ENCODE measurements at regions not wholly inside any gene's neighbourhood (a gene's known extent, or its start where the extent isn't known, plus 50 kb on each side); places are given as distances from the start of the nearest gene placed in this dataset.

DNA sequence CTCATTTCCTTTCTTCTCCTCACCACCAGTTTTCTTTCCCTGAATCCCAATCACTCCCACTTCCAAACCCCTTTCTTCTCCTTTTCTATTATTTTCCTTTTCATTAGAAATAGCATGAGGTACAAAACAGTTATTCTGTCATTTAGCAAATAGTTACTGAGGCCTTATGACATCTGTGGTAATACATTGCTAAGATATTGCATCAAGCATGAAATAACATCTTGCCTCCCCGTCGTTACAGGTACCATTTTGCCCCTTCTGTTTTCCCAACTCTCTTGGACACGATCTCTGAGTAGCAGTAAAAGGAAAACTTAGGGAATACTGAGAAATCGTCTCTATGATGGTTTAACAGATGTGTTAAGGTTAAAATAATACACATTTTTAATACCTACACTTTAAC, 175.8 kb upstream of the SOX5 start:
- no peak overlapping the region for H3K4me3 Mint-ChIP-seq
- peaks cover 9% of the 10 kb centered on the region for H3K9me3 Mint-ChIP-seq
- H3K36me3 Mint-ChIP-seq, result no peaks in the 10 kb centered on the region
- ATAC-seq (no peak), DNase-seq (ENCODE audit: low spot score in 2 of 2) (no peak)
- no peaks in the 10 kb centered on the region for H3K4me1 Mint-ChIP-seq
- no peak overlapping the region for H3K27ac Mint-ChIP-seq

DNA sequence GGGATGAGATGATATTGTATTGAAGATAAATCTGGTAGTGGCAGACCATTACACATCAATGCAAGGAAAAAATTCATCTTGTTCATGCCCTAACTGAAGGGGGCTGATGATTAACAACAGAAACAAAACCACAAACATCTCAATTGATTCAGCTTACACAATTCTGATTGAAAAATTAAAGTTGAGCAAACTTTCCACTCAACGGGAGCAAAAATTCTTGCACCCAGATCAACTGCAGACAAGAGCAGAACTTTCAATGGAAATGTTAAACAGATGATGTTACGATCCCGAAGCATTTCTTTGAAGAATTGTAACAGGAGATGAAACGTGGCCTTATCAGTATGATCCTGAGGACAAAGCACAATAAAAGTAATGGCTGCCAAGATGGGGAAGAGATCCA, 172.4 kb upstream of the SOX5 start:
- ATAC-seq (no peak), DNase-seq (ENCODE audit: low spot score in 2 of 2) (no peak)
- H3K4me3 Mint-ChIP-seq, result no peak overlapping the region
- H3K9me3 Mint-ChIP-seq, result peaks cover 9% of the 10 kb centered on the region
- no peak overlapping the region for H3K27ac Mint-ChIP-seq
- no peaks in the 10 kb centered on the region for H3K4me1 Mint-ChIP-seq
- H3K36me3 Mint-ChIP-seq, result no peaks in the 10 kb centered on the region

DNA sequence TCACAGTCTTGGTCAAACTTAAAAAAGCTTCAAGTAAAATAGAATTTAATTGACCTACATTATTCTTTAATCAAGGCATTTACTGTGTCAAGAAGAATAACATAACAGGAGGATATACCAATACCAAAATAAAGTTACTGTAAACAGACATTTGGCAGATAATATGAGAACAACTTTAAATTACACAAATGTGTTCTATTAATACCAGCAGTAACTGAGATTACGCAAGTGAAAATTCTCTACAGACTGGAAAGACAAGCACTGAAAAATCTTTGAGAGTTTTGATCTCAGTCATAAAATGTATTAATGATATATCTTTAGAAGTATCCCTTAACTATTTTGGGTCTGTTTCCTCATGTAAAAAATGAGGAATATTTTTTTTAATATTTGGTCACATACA, 169.2 kb upstream of the SOX5 start:
- DNase-seq (ENCODE audit: low spot score in 2 of 2) (no peak), ATAC-seq (no peak)
- no peak overlapping the region for H3K27ac Mint-ChIP-seq
- H3K4me3 Mint-ChIP-seq, result no peak overlapping the region
- H3K4me1 Mint-ChIP-seq, result no peaks in the 10 kb centered on the region
- no peaks in the 10 kb centered on the region for H3K9me3 Mint-ChIP-seq
- no peaks in the 10 kb centered on the region for H3K36me3 Mint-ChIP-seq

DNA sequence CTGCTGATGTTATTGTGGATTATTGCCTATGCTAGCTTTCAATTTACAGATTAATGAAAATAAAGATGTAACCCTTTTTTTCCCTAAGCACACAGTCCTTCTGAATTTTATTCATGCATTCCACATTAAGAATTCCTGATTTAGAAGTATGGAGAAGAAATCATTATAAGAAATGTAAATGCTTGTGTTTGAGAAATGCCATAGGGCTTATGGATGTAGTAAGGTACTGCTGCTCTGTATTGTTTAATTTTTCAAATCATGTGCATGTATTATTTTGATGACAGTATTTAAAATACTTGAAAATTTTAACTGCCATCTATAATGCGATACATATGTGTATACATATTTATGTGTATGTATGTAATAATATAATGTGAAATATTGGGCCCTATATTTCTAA, 167.1 kb upstream of the SOX5 start:
- Mint-ChIP-seq H3K4me1 (no peaks in the 10 kb centered on the region), H3K4me3 (no peak overlapping the region), H3K27ac (no peak overlapping the region), H3K9me3 (no peaks in the 10 kb centered on the region), H3K36me3 (no peaks in the 10 kb centered on the region)
- ATAC-seq (no peak), DNase-seq (ENCODE audit: low spot score in 2 of 2) (no peak)

DNA sequence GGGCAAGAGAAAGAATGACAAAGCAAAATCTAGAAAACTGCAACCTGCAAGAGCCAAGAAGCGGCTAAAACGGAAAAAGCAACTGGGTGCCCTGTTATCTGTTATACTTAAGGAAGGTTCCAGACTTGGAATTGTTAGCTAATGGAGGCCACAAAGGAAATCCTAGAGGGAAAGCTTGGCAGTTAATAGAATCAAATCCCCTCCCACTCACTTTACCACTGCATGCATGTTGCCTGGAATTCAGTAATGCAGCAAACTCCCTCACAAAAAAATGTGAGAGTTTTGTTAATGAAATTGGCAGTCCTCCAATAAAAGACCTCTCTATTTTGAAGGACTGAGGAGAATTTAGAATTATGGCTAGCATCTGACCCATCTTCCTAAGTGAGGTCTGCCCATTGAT, 164.2 kb upstream of the SOX5 start:
- no peak for ATAC-seq
- Mint-ChIP-seq H3K4me3 (no peak overlapping the region), H3K4me1 (no peaks in the 10 kb centered on the region), H3K9me3 (no peaks in the 10 kb centered on the region), H3K27ac (no peak overlapping the region), H3K36me3 (no peaks in the 10 kb centered on the region)
- no peak for DNase-seq (ENCODE audit: low spot score in 2 of 2)

DNA sequence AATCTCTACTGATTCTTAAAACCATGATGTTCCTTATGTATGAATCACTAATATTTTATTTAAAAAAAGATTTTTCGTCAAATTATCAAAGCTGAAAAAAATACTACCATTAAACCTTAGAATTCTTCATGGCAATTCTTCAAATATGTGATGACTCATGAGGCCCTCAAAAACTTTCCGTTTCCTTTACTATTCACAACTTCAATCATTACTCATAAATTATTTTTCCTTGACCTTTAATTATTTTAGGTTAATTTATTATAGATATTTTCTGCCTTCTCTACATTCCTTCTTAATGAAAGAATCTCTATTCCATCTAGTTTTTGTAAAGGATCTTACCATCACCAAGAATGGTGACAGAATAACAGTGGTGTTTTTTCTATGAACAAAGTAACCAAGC, 162.1 kb upstream of the SOX5 start:
- no peaks in the 10 kb centered on the region for H3K9me3 Mint-ChIP-seq
- ATAC-seq (no peak), DNase-seq (ENCODE audit: low spot score in 2 of 2) (no peak)
- no peak overlapping the region for H3K27ac Mint-ChIP-seq
- H3K4me1 Mint-ChIP-seq, result no peaks in the 10 kb centered on the region
- no peak overlapping the region for H3K4me3 Mint-ChIP-seq
- no peaks in the 10 kb centered on the region for H3K36me3 Mint-ChIP-seq

DNA sequence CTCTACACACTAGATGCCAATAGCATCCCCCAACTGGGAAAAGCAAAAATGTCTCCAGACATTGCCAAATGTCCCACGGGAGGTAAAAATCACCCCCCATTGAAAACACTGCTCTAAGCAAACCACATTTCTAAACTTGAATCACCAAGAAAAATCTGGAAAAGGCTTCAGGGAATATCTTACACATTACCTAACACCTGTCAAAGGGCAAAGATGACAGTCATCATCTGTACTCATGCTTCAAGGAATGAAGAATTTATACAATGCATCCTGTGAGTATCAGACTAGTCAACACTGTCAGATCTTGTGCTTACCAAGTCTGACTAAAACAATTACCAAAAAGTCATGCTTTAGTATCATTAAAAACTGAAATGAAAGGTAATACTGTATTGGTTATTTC, 161.6 kb upstream of the SOX5 start:
- DNase-seq (ENCODE audit: low spot score in 2 of 2) (no peak), ATAC-seq (no peak)
- no peaks in the 10 kb centered on the region for H3K9me3 Mint-ChIP-seq
- H3K27ac Mint-ChIP-seq, result no peak overlapping the region
- no peaks in the 10 kb centered on the region for H3K36me3 Mint-ChIP-seq
- H3K4me3 Mint-ChIP-seq, result no peak overlapping the region
- no peaks in the 10 kb centered on the region for H3K4me1 Mint-ChIP-seq

DNA sequence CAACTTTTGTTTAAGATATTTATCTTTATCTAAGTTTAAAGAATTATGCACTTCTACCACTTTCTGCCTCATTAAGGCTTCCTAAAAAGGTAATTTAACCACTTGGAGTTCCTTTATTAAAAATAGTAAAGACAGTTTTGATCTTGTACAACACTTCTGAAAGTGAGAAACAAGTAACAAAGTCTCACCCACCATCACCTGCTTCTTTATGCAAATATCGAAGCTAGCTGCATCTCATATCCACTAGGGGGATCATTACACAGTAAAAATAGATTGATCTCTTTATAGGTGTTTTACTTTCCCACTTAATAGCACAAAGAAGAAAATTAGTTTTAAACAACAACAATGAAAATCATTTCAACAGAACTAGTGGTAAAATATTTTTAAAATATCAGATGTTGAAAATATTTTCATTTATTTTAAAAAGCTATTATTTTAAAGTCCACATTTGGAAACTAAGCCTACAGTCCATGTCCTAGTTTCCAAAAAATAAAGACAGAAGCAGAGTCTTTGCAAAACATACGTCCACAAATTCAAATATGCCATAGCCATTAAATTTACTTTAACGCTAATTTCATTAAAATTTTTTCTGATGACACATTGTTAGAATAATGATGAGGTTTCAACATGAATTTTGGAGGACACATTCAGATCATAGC, 160.0 kb upstream of the SOX5 start:
- DNase-seq (ENCODE audit: low spot score in 2 of 2) (no peak), ATAC-seq (no peak)
- no peak overlapping the region for H3K27ac Mint-ChIP-seq
- peaks cover 2% of the 10 kb centered on the region for H3K9me3 Mint-ChIP-seq
- H3K36me3 Mint-ChIP-seq, result no peaks in the 10 kb centered on the region
- no peaks in the 10 kb centered on the region for H3K4me1 Mint-ChIP-seq
- H3K4me3 Mint-ChIP-seq, result no peak overlapping the region

DNA sequence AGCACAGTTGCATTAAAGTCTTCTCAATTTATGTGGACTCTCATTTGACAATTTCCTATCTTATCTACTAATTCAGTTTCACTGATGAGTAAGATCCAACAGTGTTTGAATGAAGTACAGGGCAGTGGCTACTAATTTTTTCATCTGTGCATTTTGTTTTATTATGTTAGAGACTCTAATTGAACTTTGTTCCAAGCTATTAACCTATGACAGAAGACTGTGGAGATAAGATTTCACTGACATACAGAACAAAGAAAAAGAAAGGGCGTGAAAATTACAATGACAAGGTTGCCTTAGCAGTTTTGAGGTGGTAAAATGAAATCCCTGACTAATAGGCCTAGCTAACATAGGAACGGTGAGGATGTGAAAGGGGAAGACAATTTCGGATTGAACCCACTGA, 153.2 kb upstream of the SOX5 start:
- ATAC-seq (no peak), DNase-seq (ENCODE audit: low spot score in 2 of 2) (no peak)
- no peaks in the 10 kb centered on the region for H3K4me1 Mint-ChIP-seq
- no peaks in the 10 kb centered on the region for H3K36me3 Mint-ChIP-seq
- no peak overlapping the region for H3K27ac Mint-ChIP-seq
- H3K4me3 Mint-ChIP-seq, result no peak overlapping the region
- peaks cover 4% of the 10 kb centered on the region for H3K9me3 Mint-ChIP-seq

DNA sequence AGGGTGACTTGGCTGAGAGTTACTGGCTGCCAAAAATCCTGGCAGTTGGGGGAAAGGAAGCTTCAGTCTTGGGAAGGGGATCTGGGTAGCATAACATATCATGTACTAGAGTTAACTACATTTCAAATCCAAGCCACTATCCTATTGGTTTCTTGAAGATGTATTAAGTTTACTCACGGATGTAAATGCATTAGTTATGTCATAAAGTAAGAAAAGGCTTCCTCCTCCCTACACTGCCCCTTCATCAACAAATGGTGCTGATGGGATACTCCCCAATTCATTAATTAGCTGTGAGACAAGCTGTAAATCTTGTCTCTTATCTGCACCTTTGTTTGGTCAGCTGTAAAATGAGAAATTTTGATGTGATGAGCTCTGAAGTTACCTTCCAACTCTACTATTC, 150.1 kb upstream of the SOX5 start:
- Mint-ChIP-seq H3K4me3 (no peak overlapping the region), H3K4me1 (no peaks in the 10 kb centered on the region), H3K9me3 (peaks cover 10% of the 10 kb centered on the region), H3K36me3 (no peaks in the 10 kb centered on the region), H3K27ac (no peak overlapping the region)
- ATAC-seq (no peak), DNase-seq (ENCODE audit: low spot score in 2 of 2) (no peak)

DNA sequence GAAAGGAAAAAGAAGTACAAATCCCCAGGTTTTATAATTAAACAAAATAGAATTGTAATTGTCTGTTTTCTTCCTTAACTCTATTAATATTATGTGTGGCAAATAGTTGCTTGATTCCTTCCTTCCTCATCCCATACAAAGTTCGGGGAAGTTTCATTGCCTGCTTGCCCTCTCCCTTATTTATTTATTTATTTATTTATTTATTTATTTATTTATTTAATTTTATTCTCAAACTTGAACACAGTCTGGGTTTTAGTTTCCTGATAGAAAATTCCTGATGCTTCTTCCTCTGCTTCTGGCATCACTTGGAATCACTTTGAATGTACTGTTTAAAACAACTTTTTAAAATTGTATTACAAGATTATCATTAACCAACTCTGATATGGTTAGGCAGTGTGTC, 145.8 kb upstream of the SOX5 start:
- peaks cover 16% of the 10 kb centered on the region for H3K9me3 Mint-ChIP-seq
- H3K4me3 Mint-ChIP-seq, result no peak overlapping the region
- no peak overlapping the region for H3K27ac Mint-ChIP-seq
- no peaks in the 10 kb centered on the region for H3K4me1 Mint-ChIP-seq
- no peak for ATAC-seq
- DNase-seq (ENCODE audit: low spot score in 2 of 2), result no peak
- no peaks in the 10 kb centered on the region for H3K36me3 Mint-ChIP-seq

DNA sequence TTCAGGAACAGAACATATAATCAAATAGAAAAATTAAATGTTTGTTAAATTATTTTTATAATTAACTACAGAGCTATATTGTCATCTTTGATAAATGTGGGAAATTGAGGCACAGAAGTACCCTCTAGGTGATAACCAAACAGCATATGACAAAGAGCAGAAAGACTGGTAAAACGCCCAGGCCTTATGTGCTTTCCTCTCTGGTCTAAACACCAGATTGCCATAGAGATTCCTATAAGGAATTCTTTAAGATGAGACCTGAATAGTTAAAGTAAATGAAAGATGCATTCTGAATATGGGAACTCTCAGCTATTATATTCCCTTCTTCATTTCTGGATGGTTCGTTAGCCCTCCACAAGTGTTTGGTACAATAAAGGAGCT, 140.0 kb upstream of the SOX5 start:
- ATAC-seq (no peak), DNase-seq (ENCODE audit: low spot score in 2 of 2) (no peak)
- H3K4me1 Mint-ChIP-seq, result no peaks in the 10 kb centered on the region
- peaks cover 7% of the 10 kb centered on the region for H3K9me3 Mint-ChIP-seq
- no peaks in the 10 kb centered on the region for H3K36me3 Mint-ChIP-seq
- H3K4me3 Mint-ChIP-seq, result no peak overlapping the region
- H3K27ac Mint-ChIP-seq, result no peak overlapping the region

DNA sequence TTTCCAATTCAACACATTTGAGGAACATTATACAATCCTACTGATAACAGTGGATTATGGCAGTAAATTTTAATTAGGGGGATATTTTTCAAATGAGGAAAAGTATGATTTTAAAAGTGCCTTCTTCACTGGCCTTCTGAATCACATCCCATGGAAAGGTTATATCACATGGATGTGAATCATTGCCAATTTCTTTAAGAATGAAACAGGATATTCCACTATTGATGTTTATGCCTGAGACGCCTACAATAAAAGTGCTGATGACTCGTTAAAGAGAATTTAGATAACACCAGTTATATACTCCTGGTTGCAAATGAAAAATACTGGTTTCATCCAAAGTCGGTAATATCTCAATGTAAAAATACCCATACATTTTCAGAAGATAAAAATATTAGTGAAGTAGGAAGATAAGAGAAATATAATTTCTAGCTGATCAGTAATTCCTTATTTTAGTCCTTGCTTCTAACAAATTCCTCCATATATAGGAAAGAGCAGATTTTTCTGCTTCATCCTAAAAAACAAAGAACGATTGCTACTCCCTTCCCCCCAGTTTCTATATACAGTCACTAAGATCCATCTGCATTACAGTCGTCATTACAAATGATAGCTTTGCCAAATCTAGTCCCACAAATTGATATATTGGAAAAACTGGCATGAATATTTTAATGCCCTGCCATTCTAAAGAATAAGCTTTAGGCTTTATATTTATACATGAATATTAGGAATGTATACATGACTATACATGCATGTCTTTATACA, 139.5 kb upstream of the SOX5 start:
- ATAC-seq, result no peak
- no peaks in the 10 kb centered on the region for H3K36me3 Mint-ChIP-seq
- DNase-seq (ENCODE audit: low spot score in 2 of 2), result no peak
- peaks cover 7% of the 10 kb centered on the region for H3K9me3 Mint-ChIP-seq
- H3K4me3 Mint-ChIP-seq, result no peak overlapping the region
- H3K4me1 Mint-ChIP-seq, result no peaks in the 10 kb centered on the region
- H3K27ac Mint-ChIP-seq, result no peak overlapping the region

DNA sequence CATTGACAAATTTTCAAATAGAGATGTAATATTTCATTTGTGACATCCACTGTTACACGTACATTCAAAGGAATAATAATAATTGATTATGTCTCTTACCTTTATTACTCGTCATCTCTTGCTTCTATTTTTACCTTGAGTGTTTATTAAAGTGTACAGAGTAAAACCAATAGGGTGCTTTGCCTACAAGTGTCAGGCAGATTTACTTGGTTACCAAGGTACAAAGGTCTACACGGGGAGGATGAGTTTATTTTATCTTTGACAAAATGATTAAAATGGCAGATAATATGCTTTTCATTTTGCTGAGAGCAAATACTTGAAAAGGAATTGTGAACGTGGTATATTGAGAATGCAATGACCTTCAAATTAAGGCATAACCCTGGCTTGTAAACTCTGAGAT, 137.8 kb upstream of the SOX5 start:
- H3K36me3 Mint-ChIP-seq, result no peaks in the 10 kb centered on the region
- DNase-seq (ENCODE audit: low spot score in 2 of 2) (no peak), ATAC-seq (no peak)
- H3K4me1 Mint-ChIP-seq, result no peaks in the 10 kb centered on the region
- H3K27ac Mint-ChIP-seq, result no peak overlapping the region
- H3K4me3 Mint-ChIP-seq, result no peak overlapping the region
- peaks cover 4% of the 10 kb centered on the region for H3K9me3 Mint-ChIP-seq

DNA sequence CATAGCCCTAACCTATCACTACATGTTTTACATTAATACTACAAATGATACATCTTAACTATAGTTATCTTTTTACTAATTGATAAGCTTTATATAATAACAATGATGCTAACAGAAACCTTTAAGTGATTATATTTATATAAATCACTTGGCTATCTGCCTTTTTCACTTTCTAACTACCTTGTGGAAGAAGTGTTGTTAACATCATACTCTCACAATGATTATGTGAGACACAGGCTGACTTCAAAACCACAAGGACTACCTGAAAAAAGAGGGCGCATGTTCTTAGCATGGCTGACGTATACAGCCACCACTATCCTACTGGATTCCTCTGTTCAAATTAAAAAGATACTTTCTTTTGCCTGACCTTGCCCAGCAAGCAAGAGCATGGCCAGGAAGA, 135.3 kb upstream of the SOX5 start:
- Mint-ChIP-seq H3K36me3 (no peaks in the 10 kb centered on the region), H3K9me3 (no peaks in the 10 kb centered on the region), H3K4me1 (no peaks in the 10 kb centered on the region), H3K27ac (no peak overlapping the region), H3K4me3 (no peak overlapping the region)
- ATAC-seq (no peak), DNase-seq (ENCODE audit: low spot score in 2 of 2) (no peak)

DNA sequence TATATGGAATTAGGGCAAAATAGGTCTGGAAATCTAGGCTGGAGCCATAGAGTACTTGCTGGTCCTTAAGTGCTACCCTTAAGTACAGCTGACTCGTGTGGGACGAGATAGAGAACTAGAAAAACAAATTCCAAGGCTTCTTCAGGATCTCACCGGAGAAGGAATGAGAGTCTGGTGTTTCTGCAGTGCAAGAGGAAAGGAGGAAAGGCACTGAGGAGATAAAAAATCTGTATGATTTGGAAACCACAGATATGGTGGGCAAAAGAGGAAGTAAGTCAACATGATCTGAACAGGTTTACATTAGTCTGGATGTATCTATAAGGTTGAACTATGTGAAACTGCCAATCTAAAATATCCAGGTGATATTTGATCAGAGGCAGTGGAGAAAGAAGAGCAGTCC, 134.4 kb upstream of the SOX5 start:
- ATAC-seq (no peak), DNase-seq (ENCODE audit: low spot score in 2 of 2) (no peak)
- H3K4me3 Mint-ChIP-seq, result no peak overlapping the region
- no peaks in the 10 kb centered on the region for H3K9me3 Mint-ChIP-seq
- H3K4me1 Mint-ChIP-seq, result no peaks in the 10 kb centered on the region
- no peaks in the 10 kb centered on the region for H3K36me3 Mint-ChIP-seq
- no peak overlapping the region for H3K27ac Mint-ChIP-seq

Data from stimulated activated effector memory CD8-positive, alpha-beta T cell treated with anti-CD3 and anti-CD28 coated beads, Interleukin-12 subunit alpha, Interleukin-12 subunit beta, amount 100 ng/mL, for 72 hours (primary cell).